ENCODE measurements at regions not wholly inside any gene's neighbourhood (a gene's known extent, or its start where the extent isn't known, plus 50 kb on each side); places are given as distances from the start of the nearest gene placed in this dataset.
"Not testable (repeated sequence)": the region's sequence is repeated elsewhere in the genome, so short reads cannot be mapped to it uniquely, and the experiment has no call there.

DNA sequence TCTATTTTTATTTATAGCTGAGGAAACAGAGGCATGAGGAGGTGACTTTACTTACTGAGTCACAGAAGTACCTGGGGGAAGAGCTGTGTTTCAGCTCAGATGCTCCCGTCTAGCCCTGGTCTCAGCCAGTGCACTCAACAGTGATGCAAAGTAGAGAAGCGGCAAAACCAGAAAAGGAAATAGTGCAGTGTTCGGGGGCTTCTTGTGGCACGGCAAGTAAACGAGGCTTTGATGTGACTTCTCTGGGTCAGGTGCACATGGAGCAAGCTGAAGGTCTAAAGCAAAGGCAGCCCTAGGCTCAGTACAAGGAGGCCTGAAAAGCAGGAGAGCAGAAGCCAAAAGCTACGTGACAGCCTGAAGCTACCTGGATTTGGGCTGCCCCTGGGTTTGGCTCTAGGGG lies 526.7 kb upstream of the ADAMTS16 start:
- H3K27ac ChIP-seq (ENCODE audit: low read length), result no peak overlapping the region

DNA sequence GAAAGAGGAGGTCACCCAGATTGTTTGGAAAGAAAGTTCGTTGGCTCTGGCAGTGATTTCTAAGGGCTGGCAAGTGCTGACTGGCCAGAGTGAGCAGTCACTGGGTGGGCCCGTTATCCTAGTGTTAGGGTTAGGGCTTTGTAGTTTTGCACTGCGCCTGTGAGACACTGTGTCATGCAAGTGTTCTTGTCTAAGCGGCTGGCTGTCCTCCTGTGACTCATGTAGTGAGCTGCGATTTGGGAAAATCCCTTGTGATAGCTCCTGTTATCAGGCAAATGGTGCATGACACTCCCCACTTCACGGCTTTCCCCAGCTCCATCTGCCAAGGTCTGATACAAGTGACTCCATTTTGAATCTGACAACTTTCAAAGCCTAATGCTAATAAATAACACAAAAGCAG lies 526.0 kb upstream of the ADAMTS16 start:
- H3K9ac ChIP-seq (ENCODE audit: low read length), result no peak overlapping the region; the same call in 1 of the 2 replicates
- H3K36me3 ChIP-seq (replicated peaks; ENCODE audit: insufficient read depth, low read length), result peaks cover 7% of the 10 kb centered on the region
- H3K4me3 ChIP-seq (ENCODE audit: low read length), result peak overlapping the region; percentile 76
- H3K79me2 ChIP-seq (ENCODE audit: low read length), result peaks cover 50% of the 10 kb centered on the region
- no peaks in the 10 kb centered on the region for H3K9me3 ChIP-seq (replicated peaks; ENCODE audit: insufficient read depth, low read length)
- no peaks in the 10 kb centered on the region for H4K20me1 ChIP-seq (ENCODE audit: insufficient read depth, low read length)
- H3K4me1 ChIP-seq (ENCODE audit: low read length), result peaks cover 7% of the 10 kb centered on the region; the same call in 1 of the 2 replicates
- no peak overlapping the region for H3K27ac ChIP-seq (ENCODE audit: low read length)
- no peak overlapping the region for H2AFZ ChIP-seq (ENCODE audit: low read length)
- peaks cover 5% of the 10 kb centered on the region; the same call in 1 of the 2 replicates for H3F3A ChIP-seq (ENCODE audit: insufficient read depth, low read length)
- H3K27me3 ChIP-seq (replicated peaks; ENCODE audit: insufficient read depth, low read length), result no peaks in the 10 kb centered on the region
- no peaks in the 10 kb centered on the region for H3K9me2 ChIP-seq (replicated peaks; ENCODE audit: insufficient read depth, low read length)
- no peak for TF ChIP-seq EZH2 (optimal IDR thresholded peaks at IDR 0.05; ENCODE audit: low read depth, low read length)
- no peak for TF ChIP-seq EZH2phosphoT487 (IDR thresholded peaks at IDR 0.05; ENCODE audit: low read length)
- TF ChIP-seq, protein P1, sequence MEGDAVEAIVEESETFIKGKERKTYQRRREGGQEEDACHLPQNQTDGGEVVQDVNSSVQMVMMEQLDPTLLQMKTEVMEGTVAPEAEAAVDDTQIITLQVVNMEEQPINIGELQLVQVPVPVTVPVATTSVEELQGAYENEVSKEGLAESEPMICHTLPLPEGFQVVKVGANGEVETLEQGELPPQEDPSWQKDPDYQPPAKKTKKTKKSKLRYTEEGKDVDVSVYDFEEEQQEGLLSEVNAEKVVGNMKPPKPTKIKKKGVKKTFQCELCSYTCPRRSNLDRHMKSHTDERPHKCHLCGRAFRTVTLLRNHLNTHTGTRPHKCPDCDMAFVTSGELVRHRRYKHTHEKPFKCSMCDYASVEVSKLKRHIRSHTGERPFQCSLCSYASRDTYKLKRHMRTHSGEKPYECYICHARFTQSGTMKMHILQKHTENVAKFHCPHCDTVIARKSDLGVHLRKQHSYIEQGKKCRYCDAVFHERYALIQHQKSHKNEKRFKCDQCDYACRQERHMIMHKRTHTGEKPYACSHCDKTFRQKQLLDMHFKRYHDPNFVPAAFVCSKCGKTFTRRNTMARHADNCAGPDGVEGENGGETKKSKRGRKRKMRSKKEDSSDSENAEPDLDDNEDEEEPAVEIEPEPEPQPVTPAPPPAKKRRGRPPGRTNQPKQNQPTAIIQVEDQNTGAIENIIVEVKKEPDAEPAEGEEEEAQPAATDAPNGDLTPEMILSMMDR (IDR thresholded peaks at IDR 0.05; ENCODE audit: low read length), result no peak
- no peak for DNase-seq
- peak overlapping the region; percentile 81 for H3K4me2 ChIP-seq (ENCODE audit: low read depth, low read length)

More for the DNA sequence above, 526.7 kb upstream of the ADAMTS16 start:
- no peak overlapping the region for H3K9ac ChIP-seq (ENCODE audit: low read length)
- H3K4me1 ChIP-seq (ENCODE audit: low read length), result peaks cover 7% of the 10 kb centered on the region; the same call in 1 of the 2 replicates
- H3K36me3 ChIP-seq (replicated peaks; ENCODE audit: insufficient read depth, low read length), result peaks cover 7% of the 10 kb centered on the region
- H3K4me2 ChIP-seq (ENCODE audit: low read depth, low read length), result no peak overlapping the region
- H3K9me2 ChIP-seq (replicated peaks; ENCODE audit: insufficient read depth, low read length), result no peaks in the 10 kb centered on the region
- no peak for TF ChIP-seq EZH2phosphoT487 (IDR thresholded peaks at IDR 0.05; ENCODE audit: low read length)
- TF ChIP-seq EZH2 (optimal IDR thresholded peaks at IDR 0.05; ENCODE audit: low read depth, low read length), result no peak
- TF ChIP-seq, protein P1 (IDR thresholded peaks at IDR 0.05; ENCODE audit: low read length), result no peak
- H3K9me3 ChIP-seq (replicated peaks; ENCODE audit: insufficient read depth, low read length), result no peaks in the 10 kb centered on the region
- H4K20me1 ChIP-seq (ENCODE audit: insufficient read depth, low read length), result no peaks in the 10 kb centered on the region
- DNase-seq, result no peak
- H2AFZ ChIP-seq (ENCODE audit: low read length), result no peak overlapping the region
- H3F3A ChIP-seq (ENCODE audit: insufficient read depth, low read length), result peaks cover 5% of the 10 kb centered on the region; the same call in 1 of the 2 replicates
- no peaks in the 10 kb centered on the region for H3K27me3 ChIP-seq (replicated peaks; ENCODE audit: insufficient read depth, low read length)
- peaks cover 54% of the 10 kb centered on the region for H3K79me2 ChIP-seq (ENCODE audit: low read length)
- H3K4me3 ChIP-seq (ENCODE audit: low read length), result no peak overlapping the region

DNA sequence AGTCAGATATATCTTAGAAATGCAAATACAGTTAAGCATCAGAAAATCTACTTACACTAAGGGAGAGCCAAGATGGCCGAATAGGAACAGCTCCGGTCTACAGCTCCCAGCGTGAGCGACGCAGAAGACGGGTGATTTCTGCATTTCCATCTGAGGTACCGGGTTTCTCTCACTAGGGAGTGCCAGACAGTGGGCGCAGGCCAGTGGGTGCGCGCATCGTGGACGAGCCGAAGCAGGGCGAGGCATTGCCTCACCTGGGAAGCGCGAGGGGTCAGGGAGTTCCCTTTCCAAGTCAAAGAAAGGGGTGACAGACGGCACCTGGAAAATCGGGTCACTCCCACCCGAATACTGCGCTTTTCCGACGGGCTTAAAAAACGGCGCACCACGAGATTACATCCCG lies 524.8 kb upstream of the ADAMTS16 start:
- not testable (repeated sequence) for DNase-seq; H4K20me1 ChIP-seq (ENCODE audit: insufficient read depth, low read length); H3K9me3 ChIP-seq (replicated peaks; ENCODE audit: insufficient read depth, low read length); H3F3A ChIP-seq (ENCODE audit: insufficient read depth, low read length); H3K9me2 ChIP-seq (replicated peaks; ENCODE audit: insufficient read depth, low read length); H3K4me1 ChIP-seq (ENCODE audit: low read length); H3K36me3 ChIP-seq (replicated peaks; ENCODE audit: insufficient read depth, low read length); H3K27me3 ChIP-seq (replicated peaks; ENCODE audit: insufficient read depth, low read length)
- H3K27ac ChIP-seq (ENCODE audit: low read length), result peak overlapping the region; percentile 75
- H2AFZ ChIP-seq (ENCODE audit: low read length), result 0 out of 2 replicates have a peak overlapping the region, but pooled peaks have one; percentile 51
- peak overlapping the region; percentile 76 for H3K4me3 ChIP-seq (ENCODE audit: low read length)
- peaks cover 39% of the 10 kb centered on the region for H3K79me2 ChIP-seq (ENCODE audit: low read length)
- H3K9ac ChIP-seq (ENCODE audit: low read length), result peak overlapping the region; percentile 77
- H3K4me2 ChIP-seq (ENCODE audit: low read depth, low read length), result peak overlapping the region; percentile 81

DNA sequence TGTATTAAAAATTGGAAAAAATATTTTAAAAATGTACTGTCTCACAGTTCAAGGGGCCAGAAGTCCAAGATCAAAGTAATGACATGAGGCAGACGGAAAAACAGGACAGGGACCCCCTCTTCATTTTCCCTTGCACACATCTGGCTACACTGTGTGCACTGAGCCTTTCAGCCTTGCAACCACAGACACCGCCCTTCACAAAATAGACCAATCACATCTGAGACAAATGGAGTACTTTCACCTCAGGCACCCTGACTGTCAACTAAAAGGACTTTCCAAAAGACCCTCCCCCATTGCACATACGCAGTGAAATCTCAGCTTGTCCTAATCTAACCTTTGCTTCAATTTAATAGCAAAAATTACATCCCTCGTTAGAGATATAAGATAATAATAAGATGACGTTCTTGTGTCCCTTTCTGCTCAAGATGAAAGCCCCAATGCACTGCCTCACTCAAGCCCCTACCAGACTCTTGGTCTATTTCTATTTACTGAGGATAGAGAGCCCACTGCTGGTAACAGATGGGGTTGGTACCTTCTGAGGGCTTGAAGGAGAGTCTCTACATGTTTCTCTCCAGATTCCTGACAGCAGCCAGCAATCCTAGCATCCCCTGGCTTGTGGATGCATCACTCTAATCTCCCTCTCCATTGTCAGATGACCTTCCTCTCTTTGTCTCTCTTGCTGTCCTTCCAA lies 514.8 kb upstream of the ADAMTS16 start:
- no peaks in the 10 kb centered on the region for H3K4me1 ChIP-seq (ENCODE audit: low read length)
- DNase-seq, result no peak
- H3K9ac ChIP-seq (ENCODE audit: low read length), result no peak overlapping the region
- H3K4me3 ChIP-seq (ENCODE audit: low read length), result no peak overlapping the region
- H3K4me2 ChIP-seq (ENCODE audit: low read depth, low read length), result no peak overlapping the region
- H4K20me1 ChIP-seq (ENCODE audit: insufficient read depth, low read length), result no peaks in the 10 kb centered on the region
- no peaks in the 10 kb centered on the region for H3K79me2 ChIP-seq (ENCODE audit: low read length)
- no peaks in the 10 kb centered on the region; the same call in 1 of the 2 replicates for H3K9me3 ChIP-seq (replicated peaks; ENCODE audit: insufficient read depth, low read length)
- TF ChIP-seq, protein P1 (IDR thresholded peaks at IDR 0.05; ENCODE audit: low read length), result no peak
- TF ChIP-seq EZH2 (optimal IDR thresholded peaks at IDR 0.05; ENCODE audit: low read depth, low read length) (no peak), EZH2phosphoT487 (IDR thresholded peaks at IDR 0.05; ENCODE audit: low read length) (no peak)
- no peak overlapping the region for H3K27ac ChIP-seq (ENCODE audit: low read length)
- H3K36me3 ChIP-seq (replicated peaks; ENCODE audit: insufficient read depth, low read length), result no peaks in the 10 kb centered on the region
- no peaks in the 10 kb centered on the region for H3F3A ChIP-seq (ENCODE audit: insufficient read depth, low read length)
- H3K27me3 ChIP-seq (replicated peaks; ENCODE audit: insufficient read depth, low read length), result no peaks in the 10 kb centered on the region
- H2AFZ ChIP-seq (ENCODE audit: low read length), result no peak overlapping the region
- no peaks in the 10 kb centered on the region for H3K9me2 ChIP-seq (replicated peaks; ENCODE audit: insufficient read depth, low read length)

Data from MM.1S (cell line).